Nephron progenitor cell (in vitro differentiated cells): ENCODE measurements at regions not wholly inside any gene's neighbourhood (a gene's known extent, or its start where the extent isn't known, plus 50 kb on each side); places are given as distances from the start of the nearest gene placed in this dataset.

ENCODE experiments used
- DNase-seq: peaks from one replicate; pipeline ENCODE4 v3.0.0; 2021
- H3K27ac Mint-ChIP-seq: 2 replicates; pipeline ENCODE4 v1.8.0; 2021; ENCODE audit warnings: mild to moderate bottlenecking, moderate library complexity, mixed read lengths
- H3K27me3 Mint-ChIP-seq: 2 replicates; pipeline ENCODE4 v1.8.0; 2021; ENCODE audit warnings: mild to moderate bottlenecking, low read depth, mixed read lengths; ENCODE audit not compliant: poor library complexity
- H3K36me3 Mint-ChIP-seq: 2 replicates; pipeline ENCODE4 v1.8.0; 2021; ENCODE audit warnings: low read depth, mixed read lengths
- H3K4me1 Mint-ChIP-seq: 2 replicates; pipeline ENCODE4 v1.8.0; 2021; ENCODE audit warnings: mixed read lengths
- H3K4me3 Mint-ChIP-seq: 2 replicates; pipeline ENCODE4 v1.8.0; 2021; ENCODE audit warnings: mild to moderate bottlenecking, moderate library complexity, mixed read lengths
- H3K9me3 Mint-ChIP-seq: 2 replicates; pipeline ENCODE4 v1.8.0; 2021; ENCODE audit warnings: mild to moderate bottlenecking, moderate library complexity, mixed read lengths
- TF ChIP-seq, protein P1 (sequence below): fragments of 200-600 bp; sonication (generic); IDR thresholded peaks from 2 replicates; pipeline ENCODE4 v1.5.0; 2021; ENCODE audit warnings: antibody characterized with exemption

DNA sequence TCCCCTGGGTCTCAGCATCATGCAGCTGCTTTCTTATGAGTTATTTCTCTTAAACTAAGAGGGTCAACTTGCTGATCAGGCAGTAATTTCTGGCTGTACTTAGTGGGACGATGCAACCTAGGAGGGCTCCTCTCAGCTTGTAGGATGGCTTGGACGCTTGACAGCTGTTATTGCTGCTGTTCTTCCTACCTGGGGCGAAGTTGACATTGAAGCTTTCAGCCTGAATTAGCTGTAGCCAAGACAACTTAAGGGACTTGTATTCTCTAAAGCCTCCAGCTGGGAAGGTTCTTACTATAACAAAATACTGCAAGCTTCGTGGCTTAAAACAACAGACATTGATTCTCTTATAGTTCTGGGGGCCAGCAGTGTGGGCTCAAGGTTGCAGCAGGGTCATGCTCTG, 224.9 kb downstream of the ACTR3B start:
- peaks cover 40% of the 10 kb centered on the region for H3K4me1 Mint-ChIP-seq
- no peaks in the 10 kb centered on the region for H3K36me3 Mint-ChIP-seq
- no peak overlapping the region for H3K4me3 Mint-ChIP-seq
- no peak overlapping the region for H3K27ac Mint-ChIP-seq
- TF ChIP-seq, protein P1, sequence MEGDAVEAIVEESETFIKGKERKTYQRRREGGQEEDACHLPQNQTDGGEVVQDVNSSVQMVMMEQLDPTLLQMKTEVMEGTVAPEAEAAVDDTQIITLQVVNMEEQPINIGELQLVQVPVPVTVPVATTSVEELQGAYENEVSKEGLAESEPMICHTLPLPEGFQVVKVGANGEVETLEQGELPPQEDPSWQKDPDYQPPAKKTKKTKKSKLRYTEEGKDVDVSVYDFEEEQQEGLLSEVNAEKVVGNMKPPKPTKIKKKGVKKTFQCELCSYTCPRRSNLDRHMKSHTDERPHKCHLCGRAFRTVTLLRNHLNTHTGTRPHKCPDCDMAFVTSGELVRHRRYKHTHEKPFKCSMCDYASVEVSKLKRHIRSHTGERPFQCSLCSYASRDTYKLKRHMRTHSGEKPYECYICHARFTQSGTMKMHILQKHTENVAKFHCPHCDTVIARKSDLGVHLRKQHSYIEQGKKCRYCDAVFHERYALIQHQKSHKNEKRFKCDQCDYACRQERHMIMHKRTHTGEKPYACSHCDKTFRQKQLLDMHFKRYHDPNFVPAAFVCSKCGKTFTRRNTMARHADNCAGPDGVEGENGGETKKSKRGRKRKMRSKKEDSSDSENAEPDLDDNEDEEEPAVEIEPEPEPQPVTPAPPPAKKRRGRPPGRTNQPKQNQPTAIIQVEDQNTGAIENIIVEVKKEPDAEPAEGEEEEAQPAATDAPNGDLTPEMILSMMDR: no peak
- no peak for DNase-seq
- H3K9me3 Mint-ChIP-seq: no peaks in the 10 kb centered on the region
- H3K27me3 Mint-ChIP-seq: peaks cover 10% of the 10 kb centered on the region

DNA sequence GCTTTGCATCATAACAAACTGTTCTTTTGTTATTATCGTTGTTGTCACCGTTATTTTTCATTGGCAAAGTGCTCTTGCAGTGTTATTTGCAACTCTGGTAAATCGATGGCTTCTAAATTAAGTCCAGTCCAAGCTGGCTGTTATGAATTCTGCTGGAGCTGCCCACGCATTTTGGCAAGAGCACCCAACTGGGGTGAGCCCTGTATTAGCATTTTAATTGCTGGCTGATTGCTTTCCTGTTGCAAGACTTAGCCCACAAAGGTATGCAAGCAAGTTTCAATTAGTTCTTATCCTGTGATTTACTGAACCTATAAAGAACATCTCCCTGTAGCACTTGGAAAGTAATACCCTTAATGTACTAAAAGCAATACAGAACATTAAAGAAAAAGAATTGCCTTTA, 226.8 kb downstream of the ACTR3B start:
- Mint-ChIP-seq H3K9me3 (peaks cover 12% of the 10 kb centered on the region), H3K36me3 (peaks cover 9% of the 10 kb centered on the region), H3K4me1 (peaks cover 53% of the 10 kb centered on the region), H3K27ac (no peak overlapping the region), H3K4me3 (no peak overlapping the region), H3K27me3 (peaks cover 5% of the 10 kb centered on the region)
- no peak for DNase-seq
- TF ChIP-seq, protein P1: no peak

DNA sequence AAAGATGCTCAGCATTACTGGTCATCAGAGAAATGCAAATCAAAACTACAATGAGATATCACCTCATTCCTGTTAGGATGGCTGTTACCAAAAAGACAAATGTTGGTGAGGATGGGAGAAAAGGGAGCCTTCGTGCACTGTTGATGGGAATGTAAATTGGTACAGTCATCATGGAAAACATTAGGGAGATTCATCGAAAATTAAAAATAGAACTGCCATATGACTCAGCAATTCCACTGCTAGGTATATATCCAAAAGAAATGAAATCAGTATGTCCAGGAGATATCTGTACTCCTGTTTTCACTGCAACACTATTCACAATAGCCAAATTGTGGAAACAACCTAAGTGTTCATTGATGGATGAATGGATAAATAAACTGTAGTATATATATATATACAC, 228.1 kb downstream of the ACTR3B start:
- H3K4me3 Mint-ChIP-seq: no peak overlapping the region
- TF ChIP-seq, protein P1: no peak
- H3K4me1 Mint-ChIP-seq: peaks cover 56% of the 10 kb centered on the region
- peaks cover 17% of the 10 kb centered on the region for H3K9me3 Mint-ChIP-seq
- H3K27ac Mint-ChIP-seq: no peak overlapping the region
- no peaks in the 10 kb centered on the region for H3K27me3 Mint-ChIP-seq
- no peak for DNase-seq
- H3K36me3 Mint-ChIP-seq: peaks cover 12% of the 10 kb centered on the region

DNA sequence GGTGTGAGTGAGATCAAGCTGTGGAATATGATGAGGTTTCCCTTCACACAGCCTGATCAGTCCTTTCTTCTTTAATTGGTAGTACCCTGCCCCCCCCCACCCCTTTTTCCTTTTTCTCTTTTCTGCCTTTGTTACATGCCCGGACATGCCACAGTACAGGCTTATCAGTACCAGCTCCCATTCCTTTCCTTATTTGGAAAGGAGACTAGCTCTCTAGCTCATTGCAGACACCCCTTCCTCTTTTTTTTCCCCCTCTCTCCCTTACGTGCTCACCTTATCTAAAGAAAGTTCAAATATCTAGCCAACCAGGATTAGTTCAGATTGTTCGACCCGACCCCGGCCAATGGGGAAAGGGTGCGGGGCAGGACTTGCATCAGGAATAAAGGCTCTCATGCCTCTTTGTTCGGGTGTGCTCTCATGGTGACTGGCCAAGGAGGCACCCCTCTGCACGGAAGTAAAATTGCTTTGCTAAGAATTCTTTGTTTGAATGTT, 230.4 kb downstream of the ACTR3B start:
- peaks cover 20% of the 10 kb centered on the region for H3K9me3 Mint-ChIP-seq
- H3K27me3 Mint-ChIP-seq: peaks cover 2% of the 10 kb centered on the region
- H3K27ac Mint-ChIP-seq: peak overlapping the region; percentile 72
- H3K4me1 Mint-ChIP-seq: peaks cover 39% of the 10 kb centered on the region
- no peak overlapping the region for H3K4me3 Mint-ChIP-seq
- TF ChIP-seq, protein P1: no peak
- peak; percentile 5 for DNase-seq
- H3K36me3 Mint-ChIP-seq: peaks cover 12% of the 10 kb centered on the region

DNA sequence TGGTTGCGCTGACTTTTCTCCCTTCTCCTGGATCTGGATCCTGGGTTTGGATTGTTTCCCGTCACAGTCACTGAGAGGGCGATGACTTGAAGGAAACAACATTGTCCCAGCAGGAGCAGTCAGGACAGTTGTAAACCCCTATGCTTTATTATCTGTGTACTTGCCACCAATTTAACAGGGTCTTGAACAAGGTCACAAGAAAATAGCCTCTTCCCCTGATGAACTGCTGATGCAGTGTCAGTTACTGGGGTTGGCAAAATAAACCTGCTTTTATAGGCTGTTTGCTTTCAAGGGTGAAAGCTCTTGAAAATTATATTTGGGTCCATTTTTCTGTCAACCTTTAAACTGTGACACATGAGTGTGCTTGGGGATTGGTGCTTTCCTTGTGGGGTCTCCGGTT, 238.9 kb downstream of the ACTR3B start:
- peaks cover 15% of the 10 kb centered on the region for H3K4me1 Mint-ChIP-seq
- H3K9me3 Mint-ChIP-seq: peaks cover 51% of the 10 kb centered on the region
- H3K36me3 Mint-ChIP-seq: peaks cover 15% of the 10 kb centered on the region
- peaks cover 34% of the 10 kb centered on the region for H3K27me3 Mint-ChIP-seq
- TF ChIP-seq, protein P1: no peak
- no peak overlapping the region for H3K4me3 Mint-ChIP-seq
- DNase-seq: no peak
- peak overlapping the region; percentile 75 for H3K27ac Mint-ChIP-seq

DNA sequence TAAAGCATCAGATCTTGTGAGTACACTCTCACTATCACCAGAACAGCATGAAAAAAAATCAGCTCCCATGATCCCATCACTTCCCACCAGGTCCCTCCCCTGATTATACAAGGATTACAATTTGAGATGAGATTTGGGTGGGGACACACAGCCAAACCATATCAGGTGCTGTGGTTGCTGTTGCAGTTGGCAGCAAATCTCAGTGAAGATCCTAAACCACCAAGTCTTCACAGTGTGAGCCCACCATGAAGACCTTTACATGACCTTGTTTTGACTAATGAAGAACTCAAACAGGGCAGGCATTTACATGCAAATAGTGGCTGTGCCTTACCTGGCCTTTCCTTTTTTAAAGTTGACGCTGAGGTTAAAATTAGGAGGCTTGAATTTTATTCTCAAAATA, 242.6 kb downstream of the ACTR3B start:
- DNase-seq: no peak
- Mint-ChIP-seq H3K4me3 (no peak overlapping the region), H3K36me3 (peaks cover 15% of the 10 kb centered on the region), H3K9me3 (peaks cover 55% of the 10 kb centered on the region), H3K27me3 (peaks cover 27% of the 10 kb centered on the region), H3K27ac (no peak overlapping the region), H3K4me1 (peaks cover 15% of the 10 kb centered on the region)
- TF ChIP-seq, protein P1: no peak
